ENCODE measurements at regions not wholly inside any gene's neighbourhood (a gene's known extent, or its start where the extent isn't known, plus 50 kb on each side); places are given as distances from the start of the nearest gene placed in this dataset.

- peaks cover 15% of the 10 kb centered on the region for H3K4me1 ChIP-seq (ENCODE audit: control insufficient read depth, extremely low read depth, insufficient read depth, low read length)
- H2AFZ ChIP-seq (ENCODE audit: low read length), result peak overlapping the region; percentile 47
- no peaks in the 10 kb centered on the region for H4K20me1 ChIP-seq (ENCODE audit: control insufficient read depth, extremely low read depth, insufficient read depth, low read length)
- H3K79me2 ChIP-seq (ENCODE audit: control insufficient read depth, insufficient read depth, low read length), result no peaks in the 10 kb centered on the region
- H3K9me3 ChIP-seq (ENCODE audit: control insufficient read depth, insufficient read depth, low read depth, low read length), result no peaks in the 10 kb centered on the region
- H3K4me3 ChIP-seq (replicated peaks in 1 of 4; ENCODE audit: control extremely low read depth in 1 of 4, insufficient read depth in 1 of 4, low read depth in 3 of 4, low read length in 4 of 4), result no peak overlapping the region
- H3K27me3 ChIP-seq (ENCODE audit: control insufficient read depth, insufficient read depth, low read length), result no peaks in the 10 kb centered on the region
- no peaks in the 10 kb centered on the region for H3K36me3 ChIP-seq (ENCODE audit: control insufficient read depth, insufficient read depth, low read length)
- H3K27ac ChIP-seq (ENCODE audit: insufficient read depth, low read length), result no peak overlapping the region
- H3K9ac ChIP-seq (ENCODE audit: insufficient read depth, low read length), result no peak overlapping the region
- peak in 1 of 2 donors; percentile 71 for DNase-seq (ENCODE audit: low read depth in 2 of 2)
- H3K4me2 ChIP-seq (ENCODE audit: extremely low read depth, insufficient read depth, low read length), result no peak overlapping the region
- TF ChIP-seq, protein P1, sequence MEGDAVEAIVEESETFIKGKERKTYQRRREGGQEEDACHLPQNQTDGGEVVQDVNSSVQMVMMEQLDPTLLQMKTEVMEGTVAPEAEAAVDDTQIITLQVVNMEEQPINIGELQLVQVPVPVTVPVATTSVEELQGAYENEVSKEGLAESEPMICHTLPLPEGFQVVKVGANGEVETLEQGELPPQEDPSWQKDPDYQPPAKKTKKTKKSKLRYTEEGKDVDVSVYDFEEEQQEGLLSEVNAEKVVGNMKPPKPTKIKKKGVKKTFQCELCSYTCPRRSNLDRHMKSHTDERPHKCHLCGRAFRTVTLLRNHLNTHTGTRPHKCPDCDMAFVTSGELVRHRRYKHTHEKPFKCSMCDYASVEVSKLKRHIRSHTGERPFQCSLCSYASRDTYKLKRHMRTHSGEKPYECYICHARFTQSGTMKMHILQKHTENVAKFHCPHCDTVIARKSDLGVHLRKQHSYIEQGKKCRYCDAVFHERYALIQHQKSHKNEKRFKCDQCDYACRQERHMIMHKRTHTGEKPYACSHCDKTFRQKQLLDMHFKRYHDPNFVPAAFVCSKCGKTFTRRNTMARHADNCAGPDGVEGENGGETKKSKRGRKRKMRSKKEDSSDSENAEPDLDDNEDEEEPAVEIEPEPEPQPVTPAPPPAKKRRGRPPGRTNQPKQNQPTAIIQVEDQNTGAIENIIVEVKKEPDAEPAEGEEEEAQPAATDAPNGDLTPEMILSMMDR (conservative IDR thresholded peaks at IDR 0.05 in 1 of 2, IDR thresholded peaks at IDR 0.05 in 1 of 2; ENCODE audit: low read depth in 1 of 2, low read length in 2 of 2), result no peak
Measured at GRCh38 chr6:25169961-25170360, 109.2 kb upstream of the CARMIL1 start.

DNA sequence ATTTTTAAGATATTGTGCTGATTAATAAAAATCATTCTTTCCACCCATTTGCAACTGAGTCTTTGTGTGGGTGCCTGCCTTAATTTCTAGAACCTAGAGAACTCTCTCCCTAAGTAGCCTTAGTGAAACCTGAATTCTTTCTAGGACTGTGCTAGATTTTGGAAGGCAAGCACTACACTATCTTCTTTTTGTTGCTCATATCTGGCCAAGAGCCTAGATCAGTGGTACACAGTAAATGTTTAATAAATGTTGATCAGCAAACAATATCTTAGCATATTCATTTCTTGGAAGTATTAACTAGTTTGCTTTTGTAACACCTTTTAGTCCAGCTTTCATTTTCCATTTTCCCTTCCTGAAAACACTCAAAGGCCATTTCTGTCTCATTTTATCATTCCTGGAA, 108.5 kb upstream of the CARMIL1 start:
- Histone ChIP-seq H3K4me3 (replicated peaks in 1 of 4; ENCODE audit: control extremely low read depth in 1 of 4, insufficient read depth in 1 of 4, low read depth in 3 of 4, low read length in 4 of 4) (no peak overlapping the region), H3K4me2 (ENCODE audit: extremely low read depth, insufficient read depth, low read length) (no peak overlapping the region), H3K4me1 (ENCODE audit: control insufficient read depth, extremely low read depth, insufficient read depth, low read length) (peaks cover 15% of the 10 kb centered on the region), H3K9me3 (ENCODE audit: control insufficient read depth, insufficient read depth, low read depth, low read length) (no peaks in the 10 kb centered on the region), H3K27me3 (ENCODE audit: control insufficient read depth, insufficient read depth, low read length) (no peaks in the 10 kb centered on the region), H3K79me2 (ENCODE audit: control insufficient read depth, insufficient read depth, low read length) (no peaks in the 10 kb centered on the region), H3K27ac (ENCODE audit: insufficient read depth, low read length) (no peak overlapping the region), H3K9ac (ENCODE audit: insufficient read depth, low read length) (no peak overlapping the region), H4K20me1 (ENCODE audit: control insufficient read depth, extremely low read depth, insufficient read depth, low read length) (no peaks in the 10 kb centered on the region), H2AFZ (ENCODE audit: low read length) (no peak overlapping the region), H3K36me3 (ENCODE audit: control insufficient read depth, insufficient read depth, low read length) (no peaks in the 10 kb centered on the region)
- DNase-seq (ENCODE audit: low read depth in 2 of 2), result no peak
- TF ChIP-seq, protein P1 (conservative IDR thresholded peaks at IDR 0.05 in 1 of 2, IDR thresholded peaks at IDR 0.05 in 1 of 2; ENCODE audit: low read depth in 1 of 2, low read length in 2 of 2), result no peak
- TF ChIP-seq EZH2 (IDR thresholded peaks at IDR 0.05; ENCODE audit: low read length, missing control alignments), result no peak

GRCh38 chr6:25171301-25171700, 107.9 kb upstream of the CARMIL1 start:
- no peaks in the 10 kb centered on the region for H3K27me3 ChIP-seq (ENCODE audit: control insufficient read depth, insufficient read depth, low read length)
- no peaks in the 10 kb centered on the region for H3K79me2 ChIP-seq (ENCODE audit: control insufficient read depth, insufficient read depth, low read length)
- no peak overlapping the region for H3K4me2 ChIP-seq (ENCODE audit: extremely low read depth, insufficient read depth, low read length)
- no peak overlapping the region for H2AFZ ChIP-seq (ENCODE audit: low read length)
- H3K36me3 ChIP-seq (ENCODE audit: control insufficient read depth, insufficient read depth, low read length), result no peaks in the 10 kb centered on the region
- H3K9ac ChIP-seq (ENCODE audit: insufficient read depth, low read length), result no peak overlapping the region
- peaks cover 15% of the 10 kb centered on the region for H3K4me1 ChIP-seq (ENCODE audit: control insufficient read depth, extremely low read depth, insufficient read depth, low read length)
- no peak overlapping the region for H3K4me3 ChIP-seq (replicated peaks in 1 of 4; ENCODE audit: control extremely low read depth in 1 of 4, insufficient read depth in 1 of 4, low read depth in 3 of 4, low read length in 4 of 4)
- no peaks in the 10 kb centered on the region for H3K9me3 ChIP-seq (ENCODE audit: control insufficient read depth, insufficient read depth, low read depth, low read length)
- H3K27ac ChIP-seq (ENCODE audit: insufficient read depth, low read length), result no peak overlapping the region
- H4K20me1 ChIP-seq (ENCODE audit: control insufficient read depth, extremely low read depth, insufficient read depth, low read length), result no peaks in the 10 kb centered on the region
- DNase-seq (ENCODE audit: low read depth in 2 of 2), result no peak
- no peak for TF ChIP-seq EZH2 (IDR thresholded peaks at IDR 0.05; ENCODE audit: low read length, missing control alignments)
- TF ChIP-seq, protein P1 (conservative IDR thresholded peaks at IDR 0.05 in 1 of 2, IDR thresholded peaks at IDR 0.05 in 1 of 2; ENCODE audit: low read depth in 1 of 2, low read length in 2 of 2), result no peak

Data from fibroblast of lung (primary cell).